Thymus (tissue), 11 donors: ENCODE measurements at regions not wholly inside any gene's neighbourhood (a gene's known extent, or its start where the extent isn't known, plus 50 kb on each side); places are given as distances from the start of the nearest gene placed in this dataset.

Source experiments
- DNase-seq, 9 donors: peaks; one replicate each; pipeline ENCODE4 v3.0.0-alpha.2; 2013; ENCODE audit warnings: low spot score in 9 of 9, low read depth in 6 of 9, missing footprints in 1 of 9
- H3K27ac ChIP-seq, 2 donors: one replicate each; pipeline ENCODE4 v1.5.1; 2013; ENCODE audit warnings: control low read depth in 1 of 2, low read depth in 1 of 2, low read length in 1 of 2, mild to moderate bottlenecking in 1 of 2, moderate library complexity in 1 of 2
- H3K27me3 ChIP-seq, 2 donors: one replicate each; pipeline ENCODE4 v1.5.1; 2013; ENCODE audit warnings: low read length in 1 of 2; ENCODE audit not compliant: control insufficient read depth in 2 of 2, insufficient read depth in 1 of 2
- H3K36me3 ChIP-seq, 2 donors: one replicate each; pipeline ENCODE4 v1.5.1; 2013; ENCODE audit warnings: low read length in 1 of 2, mild to moderate bottlenecking in 1 of 2, moderate library complexity in 1 of 2; ENCODE audit not compliant: control insufficient read depth in 2 of 2, insufficient read depth in 2 of 2
- H3K4me1 ChIP-seq, 2 donors: one replicate each; pipeline ENCODE4 v1.5.1; 2013; ENCODE audit warnings: low read length in 2 of 2; ENCODE audit not compliant: control insufficient read depth in 2 of 2, insufficient read depth in 2 of 2
- H3K4me3 ChIP-seq, 2 donors: one replicate each; pipeline ENCODE4 v1.5.1; 2013; ENCODE audit warnings: low read length in 2 of 2, control low read depth in 1 of 2, mild to moderate bottlenecking in 1 of 2
- H3K9me3 ChIP-seq, 2 donors: one replicate each; pipeline ENCODE4 v1.5.1; 2013; ENCODE audit warnings: low read length in 1 of 2, mild to moderate bottlenecking in 1 of 2; ENCODE audit not compliant: control insufficient read depth in 2 of 2, insufficient read depth in 1 of 2
- WGBS: extraction: QIAGEN DNeasy Blood & Tissue Kit; methylation state at CpG from one replicate; pipeline ENCODE4 v1.1.7; 2013; 5-methylcytosine and 5-hydroxymethylcytosine counted together
- donor health status: healthy.

- Histone ChIP-seq H3K4me3 (no peak overlapping the region), H3K9me3 (no peaks in the 10 kb centered on the region), H3K27me3 (no peaks in the 10 kb centered on the region), H3K27ac (no peak overlapping the region), H3K36me3 (no peaks in the 10 kb centered on the region), H3K4me1 (no peaks in the 10 kb centered on the region)
- no peak for DNase-seq
- 92% methylated on average over 3 of the region's 3 CpGs for WGBS
These were observed 711.7 kb upstream of the PTBP2 start for GRCh38 chr1:96009831-96010434.

DNA sequence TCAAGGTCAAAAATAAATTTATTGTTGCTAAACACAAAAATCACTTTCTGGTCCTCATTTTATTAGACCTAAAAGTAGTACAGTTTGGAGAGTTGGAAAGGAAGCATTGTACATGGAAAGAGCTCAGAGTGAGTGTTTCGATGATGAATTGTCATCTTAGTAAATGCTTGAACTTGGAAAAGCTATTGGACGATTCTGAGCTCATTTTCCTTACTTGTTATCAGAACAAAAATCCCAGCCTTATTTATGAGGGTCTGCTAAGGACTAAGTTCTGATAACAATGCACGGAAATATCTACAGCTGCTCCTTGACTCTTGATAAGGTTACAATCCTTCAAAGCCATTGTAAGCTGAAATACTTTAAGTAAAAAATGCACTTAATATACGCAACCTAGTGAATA lies 710.0 kb upstream of the PTBP2 start:
- 86% methylated on average over 4 of the region's 4 CpGs for WGBS
- DNase-seq: no peak
- H3K4me3 ChIP-seq: no peak overlapping the region
- no peaks in the 10 kb centered on the region for H3K9me3 ChIP-seq
- H3K4me1 ChIP-seq: no peaks in the 10 kb centered on the region
- H3K36me3 ChIP-seq: no peaks in the 10 kb centered on the region
- no peak overlapping the region for H3K27ac ChIP-seq
- H3K27me3 ChIP-seq: no peaks in the 10 kb centered on the region

GRCh38 chr1:96016219-96016618 lies 705.4 kb upstream of the PTBP2 start:
- H3K4me1 ChIP-seq: no peaks in the 10 kb centered on the region
- no peak for DNase-seq
- no peak overlapping the region for H3K4me3 ChIP-seq
- 95% methylated on average over 3 of the region's 3 CpGs for WGBS
- H3K36me3 ChIP-seq: no peaks in the 10 kb centered on the region
- H3K27me3 ChIP-seq: no peaks in the 10 kb centered on the region
- no peaks in the 10 kb centered on the region for H3K9me3 ChIP-seq
- H3K27ac ChIP-seq: no peak overlapping the region

DNA sequence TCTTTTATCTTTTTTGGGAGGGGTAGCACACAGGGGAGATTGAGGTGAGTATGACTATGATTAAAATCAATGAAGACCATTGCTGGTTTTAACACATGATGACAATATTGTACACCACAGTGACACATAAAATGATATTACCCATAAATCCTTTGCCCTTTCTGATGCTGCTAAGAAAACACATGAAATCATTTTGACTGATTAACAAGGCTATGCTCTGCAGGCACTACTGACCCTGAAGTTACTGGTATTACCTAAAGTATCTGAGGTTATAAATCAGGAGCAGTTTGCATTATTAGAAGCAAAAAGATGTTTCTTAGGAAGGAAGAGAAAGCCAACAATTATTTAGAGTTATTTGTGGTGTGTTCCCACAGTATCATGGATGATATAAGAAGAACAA lies 701.2 kb upstream of the PTBP2 start:
- Histone ChIP-seq H3K36me3 (no peaks in the 10 kb centered on the region), H3K4me3 (no peak overlapping the region), H3K4me1 (no peaks in the 10 kb centered on the region), H3K9me3 (no peaks in the 10 kb centered on the region), H3K27ac (no peak overlapping the region), H3K27me3 (no peaks in the 10 kb centered on the region)
- DNase-seq: no peak

GRCh38 chr1:96025062-96025461 lies 696.5 kb upstream of the PTBP2 start:
- Histone ChIP-seq H3K36me3 (no peaks in the 10 kb centered on the region), H3K27me3 (no peaks in the 10 kb centered on the region), H3K4me3 (no peak overlapping the region), H3K9me3 (peaks cover 1 to 15% of the 10 kb centered on the region in 2 donors), H3K4me1 (no peaks in the 10 kb centered on the region), H3K27ac (no peak overlapping the region)
- DNase-seq: no peak
- 91% methylated on average over 1 of the region's 1 CpG for WGBS

DNA sequence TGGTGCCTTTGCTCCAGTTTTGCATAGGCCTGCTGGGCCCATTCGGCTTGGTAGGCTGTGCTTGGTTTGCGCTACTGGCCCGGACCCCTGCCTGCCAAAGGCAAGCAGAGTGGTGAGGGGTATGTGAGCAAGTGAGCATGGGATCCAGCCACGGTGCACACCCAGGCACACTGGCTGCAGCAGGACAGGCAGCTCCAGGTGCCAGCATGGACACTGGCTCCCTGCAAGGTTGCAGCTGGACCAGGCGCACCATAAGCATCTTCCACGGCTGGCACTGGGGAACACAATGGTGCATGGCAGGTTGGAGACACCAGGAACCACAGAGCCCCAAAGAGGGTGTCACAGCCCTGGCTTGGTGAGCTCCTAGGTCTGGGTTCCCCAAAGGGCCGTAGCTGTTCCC lies 693.5 kb upstream of the PTBP2 start:
- H3K9me3 ChIP-seq: peaks cover 1 to 15% of the 10 kb centered on the region in 2 donors
- 97% methylated on average over 7 of the region's 7 CpGs for WGBS
- no peaks in the 10 kb centered on the region for H3K4me1 ChIP-seq
- H3K27me3 ChIP-seq: no peaks in the 10 kb centered on the region
- H3K4me3 ChIP-seq: no peak overlapping the region
- no peak for DNase-seq
- no peak overlapping the region for H3K27ac ChIP-seq
- H3K36me3 ChIP-seq: no peaks in the 10 kb centered on the region

DNA sequence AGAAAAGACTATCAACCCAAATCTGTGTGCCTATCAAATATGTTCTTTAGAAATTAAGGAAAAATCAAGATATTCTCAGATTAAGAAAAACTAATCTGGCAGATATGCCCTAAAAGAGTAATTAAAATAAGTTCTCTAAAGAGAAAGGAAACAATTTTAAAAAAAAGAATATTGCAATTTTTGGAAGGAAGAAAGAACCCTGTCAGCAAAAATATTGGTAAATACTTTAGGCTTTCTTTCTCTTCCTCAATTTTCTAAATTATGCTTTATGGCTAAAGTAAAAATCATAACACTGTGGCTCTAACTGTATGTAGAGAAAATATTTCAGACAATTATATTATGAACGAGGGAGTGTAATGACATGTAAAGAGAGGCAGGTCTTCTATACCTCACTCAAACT lies 691.3 kb upstream of the PTBP2 start:
- Histone ChIP-seq H3K36me3 (no peaks in the 10 kb centered on the region), H3K4me3 (no peak overlapping the region), H3K27ac (no peak overlapping the region), H3K27me3 (no peaks in the 10 kb centered on the region), H3K4me1 (no peaks in the 10 kb centered on the region), H3K9me3 (peaks cover 1 to 15% of the 10 kb centered on the region in 2 donors)
- DNase-seq: no peak
- WGBS: 93% methylated on average over 1 of the region's 1 CpG

GRCh38 chr1:96034006-96034405 lies 687.6 kb upstream of the PTBP2 start:
- Histone ChIP-seq H3K4me1 (no peaks in the 10 kb centered on the region), H3K27me3 (no peaks in the 10 kb centered on the region), H3K9me3 (peaks cover 0 to 3% of the 10 kb centered on the region in 2 donors), H3K27ac (no peak overlapping the region), H3K36me3 (no peaks in the 10 kb centered on the region), H3K4me3 (no peak overlapping the region)
- no peak for DNase-seq
- WGBS: 79% methylated on average over 2 of the region's 2 CpGs

- Histone ChIP-seq H3K4me1 (no peaks in the 10 kb centered on the region), H3K36me3 (no peaks in the 10 kb centered on the region), H3K27ac (no peak overlapping the region), H3K27me3 (no peaks in the 10 kb centered on the region), H3K4me3 (no peak overlapping the region), H3K9me3 (no peaks in the 10 kb centered on the region)
- no peak for DNase-seq
- 95% methylated on average over 3 of the region's 3 CpGs for WGBS
These were observed 684.8 kb upstream of the PTBP2 start for GRCh38 chr1:96036763-96037162.

DNA sequence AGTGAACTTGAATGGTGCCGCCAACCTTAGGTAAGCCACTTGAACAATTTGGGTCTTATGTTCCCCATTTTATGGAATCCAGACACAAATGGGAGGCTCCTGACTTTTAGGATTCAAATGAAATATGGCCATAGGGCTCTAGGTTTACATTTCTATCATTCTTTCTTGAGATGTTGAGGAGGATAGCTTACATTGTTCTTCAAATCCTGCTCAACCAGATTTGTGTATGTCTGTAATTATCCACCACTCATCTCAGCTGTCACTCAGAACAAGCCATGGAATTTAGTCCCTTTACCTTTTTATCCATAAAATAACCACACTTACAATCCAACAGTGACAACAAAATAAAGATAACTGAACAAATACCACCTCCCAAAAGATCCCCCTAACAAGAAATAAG lies 682.9 kb upstream of the PTBP2 start:
- Histone ChIP-seq H3K9me3 (no peaks in the 10 kb centered on the region), H3K4me1 (no peaks in the 10 kb centered on the region), H3K4me3 (no peak overlapping the region), H3K36me3 (no peaks in the 10 kb centered on the region), H3K27ac (no peak overlapping the region), H3K27me3 (no peaks in the 10 kb centered on the region)
- WGBS: 94% methylated on average over 1 of the region's 1 CpG
- no peak for DNase-seq
